Omental fat pad (tissue), 3 donors: ENCODE measurements at regions not wholly inside any gene's neighbourhood (a gene's known extent, or its start where the extent isn't known, plus 50 kb on each side); places are given as distances from the start of the nearest gene placed in this dataset.

Experiments used
- ATAC-seq: fragments of 150-250 bp; one replicate; pipeline ENCODE4 v1.9.1; 2016; ENCODE audit warnings: mild to moderate bottlenecking, moderate library complexity; ENCODE audit not compliant: low FRiP score
- DNase-seq: peaks from one replicate; pipeline ENCODE4 v3.0.0-alpha.2; 2019; ENCODE audit warnings: low spot score
- CTCF ChIP-seq, 3 donors: fragments of 450-650 bp; IDR thresholded peaks; one replicate each; pipeline ENCODE4 v1.5.1; 2016 to 2017; ENCODE audit warnings: antibody characterized with exemption in 3 of 3, mild to moderate bottlenecking in 3 of 3, moderate library complexity in 2 of 3

GRCh38 chr7:118087126-118087525 lies 96.8 kb upstream of the LSM8 start:
- no peak for TF ChIP-seq CTCF (IDR thresholded peaks at IDR 0.05)
- no peak for ATAC-seq
- no peak for DNase-seq

GRCh38 chr7:118094044-118094443 lies 89.9 kb upstream of the LSM8 start:
- no peak for ATAC-seq
- no peak for TF ChIP-seq CTCF (IDR thresholded peaks at IDR 0.05)

GRCh38 chr7:118104812-118105441 lies 79.0 kb upstream of the LSM8 start:
- ATAC-seq (no peak), DNase-seq (no peak)
- no peak for TF ChIP-seq CTCF (IDR thresholded peaks at IDR 0.05)

More at GRCh38 chr7:118094044-118094443, 89.9 kb upstream of the LSM8 start:
- no peak for DNase-seq

GRCh38 chr7:118109607-118110006 lies 74.4 kb upstream of the LSM8 start:
- TF ChIP-seq CTCF (IDR thresholded peaks at IDR 0.05): no peak
- ATAC-seq (no peak), DNase-seq (no peak)

GRCh38 chr7:118110178-118110925 lies 73.6 kb upstream of the LSM8 start:
- ATAC-seq: no peak
- no peak for TF ChIP-seq CTCF (IDR thresholded peaks at IDR 0.05)
- no peak for DNase-seq

GRCh38 chr7:118111347-118111746 lies 72.6 kb upstream of the LSM8 start:
- no peak for TF ChIP-seq CTCF (IDR thresholded peaks at IDR 0.05)
- DNase-seq (no peak), ATAC-seq (no peak)

- TF ChIP-seq CTCF (IDR thresholded peaks at IDR 0.05): no peak
- ATAC-seq (no peak), DNase-seq (no peak)
Observed at GRCh38 chr7:118114175-118114574, 69.8 kb upstream of the LSM8 start.
